GM12891 (cell line): ENCODE measurements at regions not wholly inside any gene's neighbourhood (a gene's known extent, or its start where the extent isn't known, plus 50 kb on each side); places are given as distances from the start of the nearest gene placed in this dataset.

Experiments
- PAX5 ChIP-seq: IDR thresholded peaks from 2 replicates; pipeline ENCODE4 v1.6.1; 2011; ENCODE audit warnings: low read length, moderate library complexity, mild to moderate bottlenecking; ENCODE audit not compliant: insufficient read depth, severe bottlenecking
- POLR2A ChIP-seq: IDR thresholded peaks from 2 replicates; pipeline ENCODE4 v1.6.1; 2011; ENCODE audit warnings: low read depth, low read length, control low read depth
- POLR2AphosphoS5 ChIP-seq: IDR thresholded peaks from 2 replicates; pipeline ENCODE4 v1.6.1; 2011; ENCODE audit warnings: low read depth, low read length, control low read depth
- POU2F2 ChIP-seq: IDR thresholded peaks from 2 replicates; pipeline ENCODE4 v1.6.1; 2011; ENCODE audit warnings: low read depth, mild to moderate bottlenecking, control low read depth, low read length, moderate library complexity
- SPI1 ChIP-seq: IDR thresholded peaks from 2 replicates; pipeline ENCODE4 v1.6.1; 2011; ENCODE audit warnings: low read depth, low read length, control low read depth
- TAF1 ChIP-seq: IDR thresholded peaks from 2 replicates; pipeline ENCODE4 v1.6.1; 2011; ENCODE audit warnings: low read depth, low read length, control low read depth

DNA sequence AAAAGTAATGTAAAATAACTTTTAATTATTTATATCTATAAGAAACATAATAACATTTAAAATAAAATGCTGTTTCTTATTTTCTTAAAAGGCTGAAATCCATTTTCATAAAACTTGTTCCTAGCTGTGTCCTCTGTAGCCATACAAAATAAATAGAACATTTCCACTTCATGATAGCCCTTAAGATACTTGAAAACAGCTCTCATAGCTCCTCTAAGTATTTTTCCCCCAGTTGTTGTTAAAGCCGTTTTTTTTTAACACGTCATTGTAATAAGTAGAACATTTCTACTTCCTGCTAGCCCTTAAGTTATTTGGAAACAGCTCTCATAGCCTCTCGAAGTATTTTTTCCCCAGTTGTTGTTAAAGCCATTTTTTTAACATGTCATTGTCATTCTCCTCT is 97.3 kb upstream of the SOX3 start:
- TF ChIP-seq POLR2A (no peak), TAF1 (no peak), SPI1 (no peak), POU2F2 (no peak), POLR2AphosphoS5 (no peak), PAX5 (no peak)
